GM23338 (cell line): ENCODE measurements at regions not wholly inside any gene's neighbourhood (a gene's known extent, or its start where the extent isn't known, plus 50 kb on each side); places are given as distances from the start of the nearest gene placed in this dataset.

ENCODE experiments used
- ATAC-seq: fragments of 200-7000 bp; cut with Tn5 transposase; 3 replicates; pipeline ENCODE4 v1.9.1; 2020
- DNase-seq: peaks from one replicate; pipeline ENCODE4 v3.0.0-alpha.2; 2015; ENCODE audit warnings: low spot score
- H2AFZ ChIP-seq: fragments of 200-600 bp; sonication (generic); 2 replicates; pipeline ENCODE4 v1.8.0; 2016; ENCODE audit warnings: antibody characterized with exemption, mild to moderate bottlenecking, moderate library complexity
- H3F3A ChIP-seq: fragments of 200-600 bp; sonication (generic); replicated peaks from 2 replicates; pipeline ENCODE4 v1.8.0; 2017; ENCODE audit warnings: antibody characterized with exemption, mixed run types, low read depth
- H3K27ac ChIP-seq: fragments of 200-600 bp; sonication (generic); 2 replicates; pipeline ENCODE4 v1.6.1; 2016; ENCODE audit warnings: low read depth
- H3K27me3 ChIP-seq: fragments of 200-600 bp; sonication (generic); 2 replicates; pipeline ENCODE4 v1.8.0; 2016; ENCODE audit warnings: mild to moderate bottlenecking, mixed run types, moderate library complexity; ENCODE audit not compliant: insufficient read depth
- H3K36me3 ChIP-seq: fragments of 200-600 bp; sonication (generic); 2 replicates; pipeline ENCODE4 v1.8.0; 2016; ENCODE audit warnings: mild to moderate bottlenecking; ENCODE audit not compliant: insufficient read depth
- H3K4me1 ChIP-seq: fragments of 200-600 bp; sonication (generic); 2 replicates; pipeline ENCODE4 v1.8.0; 2016; ENCODE audit warnings: mild to moderate bottlenecking, moderate library complexity; ENCODE audit not compliant: insufficient read depth
- H3K4me2 ChIP-seq: fragments of 200-600 bp; sonication (generic); 2 replicates; pipeline ENCODE4 v1.7.1; 2017; ENCODE audit warnings: mixed run types
- H3K4me3 ChIP-seq: fragments of 200-600 bp; sonication (generic); 2 replicates; pipeline ENCODE4 v1.6.1; 2016; ENCODE audit warnings: mixed run types
- H3K79me2 ChIP-seq: fragments of 200-600 bp; sonication (generic); replicated peaks from 2 replicates; pipeline ENCODE4 v1.8.0; 2017; ENCODE audit warnings: mild to moderate bottlenecking; ENCODE audit not compliant: insufficient read depth
- H3K9me2 ChIP-seq: fragments of 200-600 bp; sonication (generic); 2 replicates; pipeline ENCODE4 v1.8.0; 2017; ENCODE audit not compliant: insufficient read depth
- H4K20me1 ChIP-seq: fragments of 200-600 bp; sonication (generic); replicated peaks from 2 replicates; pipeline ENCODE4 v1.8.0; 2017; ENCODE audit warnings: mild to moderate bottlenecking; ENCODE audit not compliant: insufficient read depth
- H3K27ac Mint-ChIP-seq: 2 replicates; pipeline ENCODE4 v1.8.0; 2020; ENCODE audit warnings: inconsistent platforms, mild to moderate bottlenecking, moderate library complexity, mixed read lengths
- H3K27me3 Mint-ChIP-seq: 3 replicates; pipeline ENCODE4 v1.8.0; 2022; ENCODE audit warnings: low read depth, mild to moderate bottlenecking, moderate library complexity, mixed read lengths, inconsistent platforms; ENCODE audit not compliant: insufficient read depth, poor library complexity
- H3K36me3 Mint-ChIP-seq: 3 replicates; pipeline ENCODE4 v1.8.0; 2021; ENCODE audit warnings: low read depth, mild to moderate bottlenecking, inconsistent platforms, moderate library complexity, mixed read lengths
- H3K4me1 Mint-ChIP-seq: 3 replicates; pipeline ENCODE4 v1.8.0; 2020; ENCODE audit warnings: mild to moderate bottlenecking, inconsistent platforms, mixed read lengths
- H3K4me3 Mint-ChIP-seq: 3 replicates; pipeline ENCODE4 v1.8.0; 2021; ENCODE audit warnings: moderate library complexity, mild to moderate bottlenecking, inconsistent platforms, mixed read lengths
- H3K9me3 Mint-ChIP-seq: 3 replicates; pipeline ENCODE4 v1.8.0; 2020; ENCODE audit warnings: moderate library complexity, mild to moderate bottlenecking, inconsistent platforms, mixed read lengths
- CTCF ChIP-seq, 2 experiments: fragments of 200-600 bp in 1 of 2; sonication (generic) in 1 of 2; conservative IDR thresholded peaks; 2 replicates each; pipeline versions ENCODE4 v1.5.1 to v1.6.1; 2016 to 2017; ENCODE audit warnings: antibody characterized with exemption in 2 of 2, low read depth in 2 of 2, mild to moderate bottlenecking in 2 of 2, moderate library complexity in 1 of 2
- ZNF331 ChIP-seq: fragments of 250-450 bp; sonication (Bioruptor Pico); IDR thresholded peaks from 2 replicates; pipeline ENCODE4 v1.5.0; 2020; ENCODE audit warnings: low read depth, mild to moderate bottlenecking, moderate library complexity
- ZNF462 ChIP-seq: fragments of 250-450 bp; sonication (Bioruptor Pico); IDR thresholded peaks from 2 replicates; pipeline ENCODE4 v1.5.0; 2020; ENCODE audit warnings: mild to moderate bottlenecking, moderate library complexity

DNA sequence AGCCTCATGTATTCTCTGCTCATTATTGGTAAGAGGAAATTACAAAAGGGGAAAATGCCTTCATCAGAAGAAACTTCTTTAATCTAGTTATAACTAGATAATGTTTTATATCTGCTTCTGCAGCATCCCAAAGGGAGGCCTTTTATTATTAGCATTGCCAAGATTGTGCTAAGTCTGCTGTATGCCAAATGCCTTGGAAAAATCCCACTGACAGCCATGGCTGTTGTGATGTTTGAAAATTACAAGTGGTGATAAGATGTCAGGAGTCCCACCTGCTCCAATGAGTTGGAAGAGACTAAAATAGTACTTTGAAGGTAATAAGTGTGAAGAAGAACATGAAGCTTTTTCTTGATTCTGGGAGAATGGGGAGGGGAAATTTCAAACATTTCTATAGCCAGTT, 345.0 kb downstream of the GABRB2 start (continued):
- TF ChIP-seq CTCF (conservative IDR thresholded peaks at IDR 0.05; ENCODE audit: low read depth in 2 of 2) (no peak), ZNF331 (CRISPR knock-in tag) (no peak)

- H3K27me3 Mint-ChIP-seq = no peaks in the 10 kb centered on the region
- H4K20me1 ChIP-seq = no peaks in the 10 kb centered on the region
- peaks cover 2% of the 10 kb centered on the region; the same call in 1 of the 2 replicates for H3K9me2 ChIP-seq
- H3K27me3 ChIP-seq = no peaks in the 10 kb centered on the region
- H3K9me3 Mint-ChIP-seq = no peaks in the 10 kb centered on the region
- no peak for TF ChIP-seq ZNF462 (CRISPR knock-in tag)
- DNase-seq (no peak), ATAC-seq (no peak)
- no peaks in the 10 kb centered on the region for H3K36me3 Mint-ChIP-seq
- H3K4me1 Mint-ChIP-seq = peaks cover 18% of the 10 kb centered on the region; the same call in 2 of the 3 replicates
- H3K27ac Mint-ChIP-seq = no peak overlapping the region
- no peaks in the 10 kb centered on the region for H3K36me3 ChIP-seq
- no peak overlapping the region for H2AFZ ChIP-seq
- H3K4me3 Mint-ChIP-seq = no peak overlapping the region
- peaks cover 20% of the 10 kb centered on the region for H3K4me1 ChIP-seq
- no peak overlapping the region for H3K4me3 ChIP-seq
- 0 out of 2 replicates have a peak overlapping the region, but pooled peaks have one; percentile 8 for H3K4me2 ChIP-seq
- no peaks in the 10 kb centered on the region for H3K79me2 ChIP-seq
- no peak overlapping the region for H3K27ac ChIP-seq
- no peaks in the 10 kb centered on the region for H3F3A ChIP-seq
Measured at GRCh38 chr5:161190778-161191177, 338.8 kb upstream of the ATP10B start.
